Superior temporal gyrus (tissue), 1 donor: ENCODE measurements at regions not wholly inside any gene's neighbourhood (a gene's known extent, or its start where the extent isn't known, plus 50 kb on each side); places are given as distances from the start of the nearest gene placed in this dataset.
"Not testable (repeated sequence)": the region's sequence is repeated elsewhere in the genome, so short reads cannot be mapped to it uniquely, and the experiment has no call there.

Source experiments
- DNase-seq: peaks from one replicate; pipeline ENCODE4 v3.0.0-alpha.2; 2016; ENCODE audit errors: extremely low spot score

DNA sequence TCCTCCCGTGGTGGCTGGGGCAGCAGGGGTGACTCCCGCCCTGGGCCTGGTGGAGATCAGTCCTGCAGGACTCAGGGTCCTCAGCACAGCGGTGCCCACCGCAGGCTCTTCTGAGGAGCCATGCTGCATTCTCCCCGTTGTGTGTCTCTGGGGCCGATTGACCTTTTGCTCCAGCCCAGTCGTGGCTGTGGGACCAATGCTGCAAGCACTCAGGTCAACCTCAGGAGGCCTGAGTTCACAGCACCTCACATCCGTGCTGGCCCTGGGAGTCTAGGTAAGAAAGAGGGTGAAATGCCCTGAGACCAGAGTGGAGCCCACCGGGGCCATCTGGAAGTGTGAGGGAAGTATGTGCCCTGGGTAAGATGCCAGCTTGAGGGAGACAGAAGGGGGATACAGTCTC, 316.1 kb upstream of the B3GAT1 start:
- DNase-seq, result no peak

DNA sequence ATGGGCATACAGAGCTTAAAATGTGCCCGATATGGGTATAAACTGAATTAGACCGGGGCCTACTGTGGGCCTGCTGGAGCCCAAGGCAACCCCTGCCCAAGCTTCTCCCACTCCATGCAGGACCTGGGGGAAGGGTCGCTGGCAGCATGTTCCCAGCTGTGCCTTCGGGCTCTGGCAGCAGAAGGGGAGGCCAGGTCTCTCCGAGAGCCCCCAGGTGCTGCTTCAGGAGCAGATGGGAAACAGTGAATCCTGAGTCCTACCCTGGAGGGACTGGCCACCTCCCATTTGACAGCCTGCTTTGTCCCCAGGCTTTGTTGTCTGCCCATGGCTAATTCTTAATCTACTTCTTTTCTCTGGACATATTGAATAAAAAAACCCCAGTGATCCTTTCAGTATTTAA, 315.6 kb upstream of the B3GAT1 start:
- DNase-seq, result no peak

DNA sequence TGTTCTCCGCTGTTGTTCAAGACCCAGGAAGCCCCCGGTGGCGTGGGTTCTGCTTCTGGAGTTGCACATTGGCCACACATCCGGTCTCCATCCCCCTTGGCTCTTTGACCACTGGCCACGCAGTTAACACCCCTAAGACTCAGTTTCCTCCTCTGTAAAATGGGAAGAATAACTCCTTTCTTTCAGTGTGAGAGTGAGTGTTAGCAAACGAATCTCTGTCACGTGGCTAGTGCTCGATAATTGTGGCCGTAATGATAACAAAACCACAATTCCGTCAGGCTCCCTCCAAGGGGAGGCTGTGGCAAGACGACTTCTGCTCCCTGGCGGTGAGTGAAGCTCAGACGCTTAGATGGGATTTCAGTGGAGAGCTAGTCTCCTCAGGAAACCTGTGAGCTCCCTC, 315.2 kb upstream of the B3GAT1 start:
- DNase-seq, result no peak

DNA sequence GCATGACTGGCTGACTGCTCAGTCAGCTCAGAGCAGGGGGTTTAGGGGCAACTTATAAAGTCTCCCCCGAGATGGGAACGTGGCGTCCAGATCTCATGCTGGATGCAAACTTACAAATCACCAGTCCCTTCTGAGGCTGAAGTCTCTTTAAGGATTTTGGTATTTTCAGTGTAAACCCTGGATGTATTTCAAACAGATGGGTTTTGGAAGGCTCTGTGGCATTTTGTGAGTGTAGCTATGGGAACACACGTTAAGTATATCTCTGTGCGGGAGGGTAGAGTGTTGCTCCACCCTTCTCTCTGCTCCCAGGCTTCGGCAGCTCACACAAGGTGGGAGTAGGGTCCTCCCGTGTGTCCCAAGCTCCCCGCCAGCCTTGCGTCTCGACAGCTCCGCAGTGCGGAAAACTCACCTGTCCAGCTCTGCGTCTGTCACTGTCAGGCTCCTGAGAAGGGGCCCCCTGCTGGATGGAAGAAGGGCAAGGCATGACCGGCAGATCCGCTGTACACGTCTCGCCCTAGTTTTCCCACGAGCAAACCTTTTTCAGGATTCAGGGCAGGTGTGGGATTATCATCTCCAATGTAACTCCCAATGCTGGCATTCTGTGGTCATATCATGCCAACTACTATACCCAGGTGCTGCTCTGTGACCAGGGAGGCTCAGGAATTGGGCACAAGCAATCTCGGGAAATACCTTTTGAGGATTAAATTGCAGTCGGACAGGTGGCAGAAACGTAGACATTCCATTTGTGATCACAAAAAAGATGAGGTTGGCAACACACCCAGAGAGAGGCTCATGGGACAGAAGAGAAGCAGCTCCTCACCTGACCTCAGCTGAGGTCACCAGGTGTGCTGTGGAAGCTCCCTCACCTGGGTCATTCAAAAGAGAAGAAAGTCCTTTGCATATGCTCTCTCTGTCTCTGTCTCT, 313.9 kb upstream of the B3GAT1 start:
- DNase-seq, result peak; percentile 36

DNA sequence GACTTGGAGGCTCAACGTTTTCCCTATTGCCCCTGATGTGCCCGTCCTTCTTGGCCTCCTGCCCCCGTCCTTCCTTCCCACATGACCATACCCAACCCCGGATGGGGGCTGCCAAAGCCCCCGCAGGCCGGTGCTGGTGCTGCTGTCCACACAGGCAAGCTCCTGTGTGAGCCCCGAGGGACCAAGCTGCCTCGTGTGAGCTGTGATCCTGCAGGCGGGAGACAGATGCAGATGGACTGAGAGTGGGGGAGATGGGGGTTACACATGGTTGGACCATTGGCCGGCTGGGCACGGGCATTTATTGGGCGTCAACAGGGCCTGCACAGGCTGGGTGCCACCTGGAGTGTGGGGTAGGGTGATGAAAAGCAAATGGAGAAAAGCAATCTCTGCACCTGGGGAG, 313.2 kb upstream of the B3GAT1 start:
- DNase-seq, result no peak

DNA sequence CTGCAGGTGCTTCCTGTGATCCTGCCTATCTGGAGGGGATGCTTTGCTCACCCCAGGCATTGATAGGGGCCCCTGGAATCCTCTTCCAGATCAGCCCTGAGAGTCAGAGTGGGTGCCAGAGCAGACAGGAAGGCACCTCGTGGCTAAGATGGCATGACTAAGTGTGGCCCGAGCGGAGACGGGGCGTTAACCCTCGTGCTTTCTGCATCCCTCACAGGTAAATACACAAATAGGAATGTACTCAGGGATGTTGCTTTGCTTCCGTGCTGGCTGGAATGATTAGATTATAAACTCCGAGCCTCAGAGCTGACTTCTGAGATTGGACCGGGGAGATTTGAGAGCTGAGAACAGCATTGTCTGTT, 312.7 kb upstream of the B3GAT1 start:
- DNase-seq, result no peak

DNA sequence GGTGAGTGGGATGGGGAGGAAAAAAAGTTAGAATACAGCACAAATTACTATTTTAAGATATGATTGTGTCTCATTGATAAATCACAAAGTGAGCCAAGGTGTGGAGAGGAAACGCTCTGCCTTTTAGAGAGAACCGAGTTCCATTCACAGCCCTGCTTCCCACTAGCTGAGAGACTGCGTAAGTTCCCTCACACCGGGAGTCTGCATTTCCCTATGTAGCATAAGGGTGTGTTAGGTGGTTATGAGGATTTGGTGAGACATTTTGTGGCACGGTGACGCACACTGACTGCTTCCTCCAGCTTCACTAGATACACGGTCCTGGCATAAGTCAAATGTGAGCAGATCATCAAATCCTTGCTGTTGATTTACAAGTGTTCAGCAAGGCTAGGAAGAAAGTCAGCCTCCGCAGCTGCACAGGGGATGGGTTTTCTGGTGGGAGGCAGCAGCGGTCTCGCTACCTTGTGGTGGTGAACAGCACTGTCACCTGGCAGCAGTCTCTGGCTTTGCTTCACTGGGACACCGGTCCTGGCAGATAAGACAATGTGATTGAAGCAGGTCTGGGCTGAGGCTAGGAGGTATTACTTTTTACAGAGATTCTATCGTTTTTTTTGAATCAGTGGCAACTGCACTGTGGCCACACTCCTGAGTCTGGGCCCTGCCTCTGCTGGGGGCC, 312.2 kb upstream of the B3GAT1 start:
- DNase-seq, result no peak

DNA sequence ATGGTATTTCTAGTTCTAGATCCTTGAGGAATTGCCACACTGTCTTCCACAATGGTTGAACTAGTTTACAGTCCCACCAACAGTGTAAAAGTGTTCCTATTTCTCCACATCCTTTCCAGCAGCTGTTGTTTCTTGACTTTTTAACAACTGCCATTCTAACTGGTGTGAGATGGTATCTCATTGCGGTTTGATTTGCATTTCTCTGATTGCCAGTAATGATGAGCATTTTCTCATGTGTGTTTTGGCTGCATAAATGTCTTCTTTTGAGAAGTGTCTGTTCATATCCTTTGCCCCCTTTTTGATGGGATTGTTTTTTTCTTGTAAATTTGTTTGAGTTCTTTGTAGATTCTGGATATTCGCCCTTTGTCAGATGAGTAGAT, 308.6 kb upstream of the B3GAT1 start:
- not testable (repeated sequence) for DNase-seq

DNA sequence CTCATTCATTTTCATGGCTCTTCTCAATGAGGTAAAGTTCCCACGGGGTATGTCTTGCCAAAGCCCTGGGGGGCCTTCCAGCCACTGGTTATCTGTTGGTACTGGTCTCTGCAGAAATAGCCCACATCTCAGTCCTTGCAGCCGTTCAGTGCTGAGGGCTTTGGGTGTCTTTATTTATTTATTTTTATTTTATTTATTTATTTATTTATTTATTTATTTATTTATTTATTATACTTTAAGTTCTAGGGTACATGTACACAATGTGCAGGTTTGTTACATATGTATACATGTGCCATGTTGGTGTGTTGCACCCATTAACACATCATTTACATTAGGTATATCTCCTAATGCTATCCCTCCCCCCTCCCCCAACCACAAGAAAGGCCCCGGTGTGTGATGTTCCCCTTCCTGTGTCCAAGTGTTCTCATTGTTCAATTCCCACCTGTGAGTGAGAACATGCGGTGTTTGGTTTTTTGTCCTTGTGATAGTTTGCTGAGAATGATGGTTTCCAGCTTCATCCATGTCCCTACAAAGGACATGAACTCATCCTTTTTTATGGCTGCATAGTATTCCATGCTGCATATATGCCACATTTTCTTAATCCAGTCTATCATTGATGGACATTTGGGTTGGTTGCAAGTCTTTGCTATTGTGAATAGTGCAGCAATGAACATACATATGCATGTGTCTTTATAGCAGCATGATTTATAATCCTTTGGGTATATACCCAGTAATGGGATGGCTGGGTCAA, 308.1 kb upstream of the B3GAT1 start:
- DNase-seq, result not testable (repeated sequence)

DNA sequence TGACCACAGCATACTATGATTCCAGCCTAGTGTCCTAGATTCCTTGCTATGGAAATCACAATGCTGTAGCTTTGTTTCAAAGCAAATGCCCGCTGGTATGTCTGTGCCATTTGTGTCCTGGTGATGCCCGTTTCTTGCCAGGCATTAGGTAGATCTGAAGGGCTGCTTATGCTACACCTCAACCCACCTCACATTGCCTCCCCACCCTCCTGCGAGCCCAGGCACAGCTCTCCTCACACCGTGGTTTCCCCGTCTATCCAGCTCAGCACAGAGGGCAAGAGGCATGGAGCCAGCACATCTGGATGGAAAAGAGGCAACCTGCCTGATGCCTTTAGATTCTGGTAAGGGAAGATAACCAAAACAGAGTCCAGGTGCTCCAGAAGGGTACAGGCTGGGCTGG, 307.4 kb upstream of the B3GAT1 start:
- DNase-seq, result no peak

DNA sequence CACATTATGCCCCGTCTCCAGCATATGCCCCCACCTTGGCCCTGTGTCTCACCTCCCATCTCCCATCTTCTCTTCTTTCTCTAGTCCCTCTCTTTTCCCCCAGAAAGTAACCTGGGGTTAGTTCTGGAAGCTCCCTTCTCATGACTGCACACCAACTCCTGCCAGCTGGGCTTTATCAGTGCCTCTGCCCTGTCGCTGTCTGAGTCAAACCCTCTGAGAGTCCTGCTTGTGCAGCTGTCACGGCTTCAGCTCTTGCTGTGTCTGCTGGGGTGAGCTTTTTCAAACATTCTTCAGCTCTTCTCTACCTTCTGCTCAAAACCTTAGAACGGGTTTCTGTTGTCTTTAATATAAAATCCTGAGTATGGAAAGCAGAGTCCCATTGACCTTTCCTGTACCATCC, 304.5 kb upstream of the B3GAT1 start:
- no peak for DNase-seq

DNA sequence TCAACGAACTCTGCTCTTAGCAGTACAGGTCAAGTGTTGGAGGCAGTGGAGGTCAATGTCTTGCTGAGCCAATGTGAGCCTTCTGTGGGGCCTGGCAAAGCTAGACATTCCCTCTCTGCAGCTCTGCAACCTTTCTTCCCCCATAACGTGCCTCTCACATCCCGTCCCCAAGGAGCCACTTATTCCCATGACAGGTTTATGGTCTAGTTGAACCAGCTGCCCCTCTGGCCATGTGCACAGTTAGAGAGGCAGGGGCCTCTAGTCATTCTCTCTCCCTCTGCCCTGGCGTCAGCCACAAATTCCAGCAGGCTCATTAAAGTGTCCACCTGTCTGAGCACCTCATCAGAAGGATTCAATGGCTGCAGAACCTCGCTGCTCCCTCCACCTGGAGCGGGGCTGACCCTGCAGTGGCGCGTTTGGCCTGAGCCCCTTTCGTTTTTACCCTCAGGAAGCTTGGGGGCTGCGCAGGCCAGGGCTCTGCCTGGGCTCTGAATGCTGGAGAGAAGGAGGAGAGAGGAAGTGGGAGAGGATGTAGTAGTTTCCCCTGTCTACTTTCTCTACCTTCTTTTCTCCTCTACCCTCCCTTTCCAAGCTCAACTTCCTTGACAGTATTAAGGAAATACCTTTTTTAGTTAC, 302.1 kb upstream of the B3GAT1 start:
- DNase-seq, result no peak

DNA sequence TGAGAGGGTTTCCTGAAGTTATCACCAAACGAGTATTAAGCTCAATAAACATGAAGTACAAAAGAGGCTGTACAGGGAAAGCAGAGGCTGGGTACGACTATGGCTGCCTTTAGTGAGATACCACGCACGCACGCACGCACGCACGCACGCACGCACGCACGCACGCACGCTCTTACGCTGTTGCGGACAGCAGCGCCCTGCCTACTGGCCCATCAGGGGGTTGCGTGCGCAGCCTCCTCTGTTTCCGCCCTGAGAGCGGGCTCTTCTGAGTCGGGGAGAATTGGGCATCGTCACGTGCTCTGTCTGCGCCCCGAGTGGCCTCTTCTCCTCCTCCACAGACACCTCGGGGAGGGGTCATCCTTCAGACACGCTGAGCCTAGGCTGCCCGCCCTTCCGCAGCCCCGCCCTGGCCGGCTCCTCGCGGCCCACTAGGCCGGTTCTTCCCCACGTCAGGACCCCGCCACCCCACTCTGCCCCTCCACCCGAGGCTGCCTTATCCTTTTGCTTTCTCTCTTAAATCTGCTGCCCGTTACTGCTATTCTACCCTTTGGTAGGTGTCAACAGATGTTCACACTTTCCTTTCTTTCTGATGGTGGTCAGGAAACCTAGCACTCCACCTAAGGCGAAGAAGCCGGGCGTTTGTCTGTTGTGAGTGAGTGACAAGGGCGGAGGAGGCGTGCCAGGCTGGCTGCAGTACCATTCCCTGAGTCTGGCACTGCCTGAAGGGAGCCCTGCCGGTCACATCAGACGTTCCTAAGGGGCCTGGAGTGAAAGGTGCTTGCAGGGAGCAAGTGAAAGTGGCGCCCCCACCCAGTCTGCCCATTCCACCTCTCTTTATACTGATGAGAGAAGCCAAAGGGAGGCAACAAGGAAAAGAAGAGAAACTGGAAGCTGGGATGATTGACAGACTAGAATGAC, 300.4 kb upstream of the B3GAT1 start:
- no peak for DNase-seq

DNA sequence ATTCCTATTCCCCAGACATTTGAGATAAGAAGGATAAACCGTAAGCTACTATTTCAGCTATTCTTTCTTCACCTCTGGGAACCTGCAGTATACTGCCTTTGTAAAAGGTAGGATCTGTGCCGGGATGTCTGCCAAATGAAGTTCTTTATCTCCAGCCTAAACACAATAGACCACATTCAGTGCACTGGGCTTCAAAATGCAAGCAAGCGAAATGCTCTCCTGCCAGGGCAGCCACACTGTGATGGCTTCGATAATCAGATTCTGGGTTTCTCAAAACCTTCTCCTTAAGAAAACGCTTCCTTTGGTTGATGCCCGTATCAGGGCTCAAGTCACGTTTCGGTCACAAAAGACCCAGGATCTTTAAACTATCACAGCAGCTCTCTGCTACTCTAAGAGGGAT, 299.5 kb upstream of the B3GAT1 start:
- no peak for DNase-seq

DNA sequence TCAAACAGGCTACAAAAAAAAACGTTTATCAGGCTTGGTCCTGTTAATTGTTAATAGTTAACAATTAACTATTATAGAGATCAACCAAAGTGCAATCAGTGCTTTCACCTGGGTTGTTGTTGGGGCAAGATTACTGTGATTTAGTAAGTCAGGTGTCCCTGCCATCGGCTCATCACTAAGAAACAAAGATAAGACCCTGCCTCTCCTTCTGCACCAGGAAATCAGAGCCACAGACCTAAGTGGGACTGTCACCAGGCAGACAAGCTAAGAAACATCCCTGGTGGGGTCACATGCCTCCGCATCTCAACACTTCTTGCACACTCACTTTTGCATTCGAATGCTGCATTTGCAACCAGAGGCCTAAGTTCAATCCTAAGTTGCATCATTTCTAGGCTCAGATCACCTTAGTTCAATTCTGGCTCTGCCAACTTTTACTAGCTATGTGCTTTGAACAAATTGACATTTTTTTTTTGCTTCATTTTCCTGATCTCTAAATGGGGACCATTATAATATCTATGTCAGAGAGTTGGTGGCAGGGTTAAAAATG, 298.9 kb upstream of the B3GAT1 start:
- DNase-seq, result no peak

DNA sequence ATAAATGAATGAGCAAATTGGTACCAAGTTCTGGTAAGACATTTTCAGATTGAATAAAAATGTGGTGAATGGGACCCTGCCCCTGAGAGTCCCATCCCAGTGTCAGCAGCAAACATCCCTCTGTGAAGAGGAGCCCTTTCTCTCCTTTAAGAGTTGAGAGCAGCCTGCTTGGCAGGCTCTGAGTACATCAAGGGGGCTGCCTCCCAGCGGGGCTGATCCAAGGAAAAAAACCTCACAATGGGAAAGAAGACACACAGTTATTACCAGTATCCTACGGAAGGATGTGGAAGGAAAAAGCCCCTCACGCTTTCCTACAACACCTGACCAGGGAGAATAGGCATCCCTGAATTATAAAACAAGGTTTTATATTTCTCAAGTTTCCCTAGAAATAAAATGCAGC, 293.8 kb upstream of the B3GAT1 start:
- DNase-seq, result no peak

DNA sequence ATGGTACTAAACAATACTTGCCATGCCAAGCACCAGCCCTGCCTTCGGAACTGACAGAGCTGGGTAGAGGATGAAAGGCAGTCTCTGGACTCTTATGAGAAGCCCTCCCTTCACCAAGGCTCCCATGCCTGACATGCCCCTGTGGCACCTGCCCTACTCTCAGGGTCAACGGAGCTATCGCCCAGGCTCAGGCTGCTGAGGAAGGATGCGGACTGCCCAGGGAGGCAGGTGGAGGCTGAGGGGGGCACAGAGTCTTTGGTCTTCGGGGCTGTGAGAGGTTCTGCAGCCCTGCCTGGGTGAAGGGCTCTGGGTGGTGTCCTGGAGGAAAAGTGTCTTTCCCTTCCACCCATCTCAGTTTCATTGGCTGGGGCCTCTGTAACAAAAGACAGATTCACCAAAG, 290.8 kb upstream of the B3GAT1 start:
- no peak for DNase-seq

DNA sequence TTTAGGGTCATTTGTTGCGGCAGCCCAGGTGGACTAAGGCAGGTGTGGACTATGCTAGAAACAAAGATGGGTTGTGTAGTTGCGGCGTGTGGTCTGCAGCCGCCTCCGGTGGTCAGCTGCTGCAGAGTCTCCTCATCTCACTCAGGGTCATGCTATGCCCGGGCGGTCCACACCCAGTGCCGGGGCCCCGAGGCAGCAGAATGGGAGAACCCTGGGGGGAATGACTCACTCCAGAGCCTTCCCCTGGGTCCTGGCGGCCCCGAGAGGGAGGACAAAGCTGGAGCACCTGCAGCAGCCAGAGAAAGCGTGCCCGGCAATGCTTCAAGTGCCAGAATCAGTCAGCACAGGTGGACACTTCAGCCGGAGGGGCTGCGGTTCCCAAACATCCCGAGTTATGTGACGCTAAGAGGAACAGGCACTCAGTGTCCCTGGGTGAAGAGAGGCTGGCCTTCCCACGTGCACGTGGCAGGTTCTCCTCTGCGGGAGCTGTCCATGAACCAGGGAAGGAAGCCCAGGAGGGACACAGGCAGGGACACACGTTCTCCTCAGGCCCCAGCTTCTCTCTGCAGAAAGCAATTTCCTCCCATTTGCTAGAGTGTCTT, 289.6 kb upstream of the B3GAT1 start:
- DNase-seq, result no peak

DNA sequence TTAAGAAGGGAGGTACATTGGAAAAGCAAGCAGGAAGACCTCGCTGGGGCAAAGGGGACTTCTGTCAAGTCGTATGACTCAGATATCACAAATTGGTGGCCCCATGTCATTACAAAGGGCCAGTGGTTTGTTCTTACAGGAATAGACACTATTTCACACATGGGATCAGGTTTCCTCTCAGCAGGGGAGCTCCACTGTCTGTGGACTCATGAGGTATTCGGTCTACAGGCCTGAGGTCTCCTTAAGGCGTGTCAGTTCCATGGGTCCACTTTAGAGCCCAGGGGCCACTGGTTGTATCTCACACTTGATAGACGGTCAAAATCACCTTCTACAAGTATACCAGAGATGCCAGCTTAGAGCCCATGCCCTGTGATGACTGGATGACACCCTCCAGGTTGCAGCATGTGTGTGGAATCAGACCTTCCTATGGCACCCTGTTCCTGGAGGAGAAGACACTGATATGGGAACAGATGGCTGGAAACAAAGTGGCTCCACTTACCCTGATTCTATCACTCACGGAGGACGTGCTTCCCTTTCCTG, 288.1 kb upstream of the B3GAT1 start:
- DNase-seq, result no peak

DNA sequence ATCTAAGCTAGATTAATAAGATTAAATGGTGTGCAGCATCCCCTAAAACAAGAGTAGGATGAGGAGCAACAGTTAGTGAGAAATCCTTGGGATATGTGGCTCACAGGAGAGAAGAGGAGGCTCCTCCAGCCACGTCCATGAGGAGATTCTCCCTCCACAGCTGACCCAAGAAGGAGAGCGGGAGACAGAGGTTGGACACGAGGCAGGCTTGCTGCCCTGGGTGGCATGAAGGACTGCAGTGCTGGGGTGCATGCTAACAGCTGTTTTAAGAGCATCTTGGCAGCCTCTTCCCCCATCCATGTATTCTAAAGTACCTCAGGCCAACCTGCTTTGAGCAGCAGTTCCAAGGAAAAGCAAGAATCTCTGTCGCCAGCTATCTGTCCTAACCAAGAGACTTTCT, 284.4 kb upstream of the B3GAT1 start:
- no peak for DNase-seq
